ENCODE measurements at regions not wholly inside any gene's neighbourhood (a gene's known extent, or its start where the extent isn't known, plus 50 kb on each side); places are given as distances from the start of the nearest gene placed in this dataset.

DNA sequence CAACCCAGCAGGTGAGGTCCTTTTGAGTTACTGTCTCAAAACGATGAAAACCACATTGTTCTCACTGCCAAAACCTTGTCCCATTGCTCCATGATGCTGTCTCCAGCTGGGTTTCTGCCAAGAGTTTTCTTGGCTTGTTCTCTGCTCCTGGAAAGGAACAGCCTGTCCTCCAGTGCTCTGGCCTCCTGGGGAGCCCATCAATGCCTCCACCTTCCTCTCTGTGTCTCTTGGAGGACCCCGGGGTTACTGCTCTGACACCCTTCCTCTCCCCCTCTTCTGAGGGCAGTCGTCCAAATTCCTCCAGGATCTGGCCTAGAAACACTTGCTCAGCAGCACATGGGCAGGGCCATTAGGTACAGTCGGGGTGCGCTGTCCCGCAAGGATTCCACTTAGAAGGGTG is 63.9 kb upstream of the RGMA start:
- H3K27me3 Mint-ChIP-seq = peaks cover 3% of the 10 kb centered on the region
- H3K36me3 Mint-ChIP-seq (ENCODE audit: low read depth) = no peaks in the 10 kb centered on the region
- H3K4me1 Mint-ChIP-seq (ENCODE audit: low read depth) = peaks cover 12% of the 10 kb centered on the region
- no peak overlapping the region for H3K4me3 Mint-ChIP-seq
- H3K9me3 Mint-ChIP-seq = no peaks in the 10 kb centered on the region
- no peak overlapping the region for H3K27ac Mint-ChIP-seq

DNA sequence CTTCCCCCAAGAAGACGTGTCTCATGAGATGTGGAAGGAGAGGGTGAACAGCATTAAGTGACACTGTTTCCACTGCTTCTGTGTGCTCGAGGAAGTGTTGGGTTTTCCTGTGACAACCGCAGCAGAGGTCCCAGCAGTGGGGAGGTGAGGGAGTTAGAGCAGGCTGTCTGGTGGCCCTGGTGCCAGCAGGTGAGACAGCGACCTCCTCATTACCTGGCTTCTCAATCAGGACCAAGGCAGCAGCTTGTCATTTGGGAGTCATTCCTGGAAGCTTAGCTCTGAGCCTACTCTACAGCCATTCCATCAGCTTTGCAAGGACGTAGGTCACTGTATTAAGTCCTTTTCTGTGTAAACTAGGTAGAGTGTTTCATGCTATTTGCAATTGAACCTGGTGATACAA is 63.3 kb upstream of the RGMA start:
- Mint-ChIP-seq H3K4me1 (ENCODE audit: low read depth) (peaks cover 12% of the 10 kb centered on the region), H3K9me3 (no peaks in the 10 kb centered on the region), H3K27me3 (peaks cover 3% of the 10 kb centered on the region), H3K4me3 (no peak overlapping the region), H3K36me3 (ENCODE audit: low read depth) (no peaks in the 10 kb centered on the region), H3K27ac (no peak overlapping the region)

DNA sequence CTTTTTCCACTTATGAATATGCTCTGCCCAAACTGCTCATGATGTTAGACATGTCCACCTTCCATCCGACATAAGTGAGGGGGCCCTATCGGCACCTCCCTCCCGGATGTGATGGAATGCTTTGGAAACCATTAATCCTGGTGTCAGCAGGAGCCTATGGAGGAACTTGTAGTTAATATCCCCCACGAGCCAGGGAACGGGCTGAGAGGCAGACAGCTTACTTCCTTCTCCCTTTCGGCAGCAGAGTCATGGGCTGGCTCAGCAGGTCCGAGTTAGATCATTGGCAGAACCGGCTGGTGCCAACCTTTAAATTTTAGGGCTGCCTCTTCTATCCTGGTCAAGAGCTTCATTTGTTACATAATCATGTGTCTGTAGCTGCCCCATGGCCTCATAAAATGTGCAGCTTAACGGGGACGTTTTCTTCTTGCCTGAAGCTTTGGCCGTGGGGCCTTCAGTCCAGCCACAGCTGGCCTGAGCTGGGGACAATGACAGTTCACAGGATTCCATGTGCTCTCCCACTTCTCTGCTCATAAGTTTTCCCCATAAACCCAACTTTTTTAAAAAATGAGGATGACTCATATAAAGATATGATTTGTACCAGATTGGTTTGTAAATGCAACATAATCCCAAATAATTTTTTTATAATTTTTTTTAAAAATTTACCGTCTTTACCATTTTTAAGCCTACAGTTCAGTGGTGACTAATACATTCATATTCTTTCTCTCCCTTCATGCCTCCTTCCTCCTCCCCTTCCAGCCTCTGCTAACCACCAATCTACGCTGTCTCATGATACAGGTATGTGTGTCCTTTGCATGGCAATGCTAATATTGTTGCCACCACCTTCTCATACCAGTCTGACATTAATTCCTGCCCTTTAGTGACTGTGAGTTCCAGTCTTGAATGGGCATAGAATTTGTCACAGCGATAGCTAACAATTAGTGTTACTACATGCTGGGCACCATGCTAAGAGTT is 62.2 kb upstream of the RGMA start:
- H3K36me3 Mint-ChIP-seq (ENCODE audit: low read depth) = no peaks in the 10 kb centered on the region
- no peaks in the 10 kb centered on the region for H3K9me3 Mint-ChIP-seq
- no peak overlapping the region for H3K27ac Mint-ChIP-seq
- H3K4me3 Mint-ChIP-seq = no peak overlapping the region
- H3K27me3 Mint-ChIP-seq = peaks cover 3% of the 10 kb centered on the region
- H3K4me1 Mint-ChIP-seq (ENCODE audit: low read depth) = peaks cover 12% of the 10 kb centered on the region

DNA sequence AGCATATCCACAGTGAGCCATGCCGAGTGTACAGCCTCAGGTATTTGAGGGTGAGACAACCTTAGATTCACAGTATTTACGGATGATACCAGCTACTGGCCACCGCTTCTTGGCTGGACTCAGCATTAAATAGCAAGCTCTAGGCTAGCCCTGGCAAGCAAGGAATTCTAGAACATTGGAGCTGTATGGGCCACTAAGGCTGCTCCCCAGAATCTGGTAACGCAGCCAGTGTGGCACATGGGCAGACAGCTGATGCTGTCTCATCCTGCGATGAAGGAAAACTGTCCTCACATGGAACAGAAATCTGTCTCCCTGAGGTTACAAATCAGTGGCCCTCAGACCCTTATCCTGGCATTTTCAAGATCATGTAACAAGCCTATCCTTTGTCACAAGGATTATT is 57.6 kb upstream of the RGMA start:
- H3K36me3 Mint-ChIP-seq (ENCODE audit: low read depth) = no peaks in the 10 kb centered on the region
- H3K4me1 Mint-ChIP-seq (ENCODE audit: low read depth) = peaks cover 5% of the 10 kb centered on the region
- H3K9me3 Mint-ChIP-seq = no peaks in the 10 kb centered on the region
- no peak overlapping the region for H3K27ac Mint-ChIP-seq
- no peak overlapping the region for H3K4me3 Mint-ChIP-seq
- peaks cover 2% of the 10 kb centered on the region for H3K27me3 Mint-ChIP-seq

DNA sequence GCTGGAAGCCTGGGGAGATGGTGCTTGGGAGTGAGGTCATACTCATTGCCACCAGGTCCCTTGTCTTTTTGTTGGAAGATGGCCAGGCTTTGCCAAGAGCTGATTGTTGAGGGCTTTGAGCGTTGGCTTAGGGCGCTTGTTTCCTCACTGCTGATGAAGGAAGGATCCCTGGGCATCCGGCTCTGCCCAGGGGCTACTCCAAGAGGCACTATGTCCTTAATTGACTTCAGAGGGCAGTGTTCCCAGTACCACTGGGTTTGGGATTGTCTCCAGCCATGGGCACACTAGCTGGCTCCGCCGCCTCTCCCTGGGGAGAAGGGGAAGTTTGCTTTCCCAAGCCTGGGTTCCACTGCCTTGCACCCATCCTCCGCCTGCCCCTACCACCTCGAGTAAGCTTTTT is 57.2 kb upstream of the RGMA start:
- Mint-ChIP-seq H3K27me3 (no peaks in the 10 kb centered on the region), H3K4me3 (no peak overlapping the region), H3K4me1 (ENCODE audit: low read depth) (peaks cover 8% of the 10 kb centered on the region), H3K27ac (no peak overlapping the region), H3K36me3 (ENCODE audit: low read depth) (no peaks in the 10 kb centered on the region), H3K9me3 (no peaks in the 10 kb centered on the region)

DNA sequence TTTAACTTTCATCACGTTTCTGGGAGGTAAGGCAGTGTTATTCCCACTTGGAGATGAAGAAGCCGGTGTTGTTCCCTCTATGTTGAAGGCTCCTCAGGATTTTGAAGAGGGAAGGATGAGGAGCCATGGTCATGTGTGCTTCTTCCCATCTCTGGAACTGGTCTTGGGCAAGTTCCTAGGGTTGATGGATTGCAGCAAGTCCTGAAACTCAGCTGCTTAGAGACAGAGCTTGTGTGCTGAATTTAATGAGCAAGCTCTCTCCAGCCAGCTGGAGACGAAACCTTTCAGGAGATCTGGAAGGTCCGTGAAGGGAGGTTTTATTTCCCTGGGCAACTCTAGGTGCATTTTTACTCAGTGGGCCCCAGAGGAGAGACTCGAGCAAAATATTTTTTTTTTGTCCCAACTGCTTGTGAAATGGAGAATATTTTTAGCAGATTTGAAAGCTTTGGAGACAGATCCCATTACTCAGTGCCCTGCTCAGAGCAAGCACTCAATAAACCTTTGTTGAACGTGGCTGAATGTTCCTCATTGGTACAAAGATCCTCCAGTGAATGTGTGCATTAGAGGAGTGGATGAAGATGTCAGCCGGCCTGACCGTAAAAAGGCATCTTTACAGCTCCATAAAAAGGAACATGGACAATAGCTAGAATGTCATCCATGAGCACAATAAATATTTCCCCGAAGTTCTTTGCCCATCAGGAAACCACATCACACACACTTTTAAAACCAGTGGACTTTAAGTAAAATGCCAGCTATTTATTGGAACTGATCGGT is 55.6 kb upstream of the RGMA start:
- Mint-ChIP-seq H3K4me1 (ENCODE audit: low read depth) (peaks cover 17% of the 10 kb centered on the region), H3K9me3 (no peaks in the 10 kb centered on the region), H3K4me3 (no peak overlapping the region), H3K36me3 (ENCODE audit: low read depth) (no peaks in the 10 kb centered on the region), H3K27me3 (no peaks in the 10 kb centered on the region), H3K27ac (no peak overlapping the region)

DNA sequence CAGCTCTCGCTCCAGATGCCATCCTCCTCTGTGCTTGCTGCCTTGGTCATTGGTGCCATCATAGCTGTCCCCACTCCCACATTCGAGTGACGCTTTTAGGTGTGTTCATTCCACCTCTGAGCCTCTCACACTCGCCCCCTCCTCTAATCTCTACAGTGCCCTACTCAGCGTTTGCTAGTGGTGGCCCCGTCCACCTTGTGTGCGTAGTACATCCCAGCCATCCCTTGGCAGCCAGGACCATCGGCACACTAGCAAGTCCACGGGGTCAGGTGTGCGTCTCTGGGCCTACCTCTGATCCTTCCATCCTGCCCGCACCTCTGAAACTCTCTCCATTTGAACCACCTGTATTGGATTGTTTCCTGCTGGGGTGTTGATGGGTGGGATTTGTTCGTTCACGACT is 54.2 kb upstream of the RGMA start:
- no peak overlapping the region for H3K4me3 Mint-ChIP-seq
- no peaks in the 10 kb centered on the region for H3K27me3 Mint-ChIP-seq
- H3K36me3 Mint-ChIP-seq (ENCODE audit: low read depth) = no peaks in the 10 kb centered on the region
- H3K4me1 Mint-ChIP-seq (ENCODE audit: low read depth) = peaks cover 17% of the 10 kb centered on the region
- no peaks in the 10 kb centered on the region for H3K9me3 Mint-ChIP-seq
- no peak overlapping the region for H3K27ac Mint-ChIP-seq

DNA sequence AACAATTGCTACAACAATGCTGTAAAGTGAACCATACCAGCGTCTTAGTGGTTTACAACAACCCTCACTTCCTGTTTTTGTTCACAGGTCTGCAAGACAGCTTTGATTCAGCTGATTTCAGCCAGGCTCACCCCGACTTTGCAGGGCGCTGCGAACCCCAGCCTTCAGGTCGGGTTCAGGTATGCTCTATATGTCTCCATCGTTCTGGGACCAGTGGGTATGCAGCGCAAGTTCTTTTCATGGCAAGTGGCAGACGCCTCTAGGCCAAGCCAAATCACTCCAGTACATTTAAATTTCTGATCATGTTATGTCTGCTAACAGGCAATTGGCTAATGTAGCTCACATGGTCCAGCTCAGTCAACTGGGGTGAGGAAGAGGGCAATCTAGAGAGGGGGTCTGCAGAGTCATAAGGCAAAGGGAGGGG is 52.4 kb upstream of the RGMA start:
- no peaks in the 10 kb centered on the region for H3K36me3 Mint-ChIP-seq (ENCODE audit: low read depth)
- no peak overlapping the region for H3K4me3 Mint-ChIP-seq
- no peaks in the 10 kb centered on the region for H3K9me3 Mint-ChIP-seq
- no peak overlapping the region for H3K27ac Mint-ChIP-seq
- no peaks in the 10 kb centered on the region for H3K27me3 Mint-ChIP-seq
- peaks cover 17% of the 10 kb centered on the region for H3K4me1 Mint-ChIP-seq (ENCODE audit: low read depth)

DNA sequence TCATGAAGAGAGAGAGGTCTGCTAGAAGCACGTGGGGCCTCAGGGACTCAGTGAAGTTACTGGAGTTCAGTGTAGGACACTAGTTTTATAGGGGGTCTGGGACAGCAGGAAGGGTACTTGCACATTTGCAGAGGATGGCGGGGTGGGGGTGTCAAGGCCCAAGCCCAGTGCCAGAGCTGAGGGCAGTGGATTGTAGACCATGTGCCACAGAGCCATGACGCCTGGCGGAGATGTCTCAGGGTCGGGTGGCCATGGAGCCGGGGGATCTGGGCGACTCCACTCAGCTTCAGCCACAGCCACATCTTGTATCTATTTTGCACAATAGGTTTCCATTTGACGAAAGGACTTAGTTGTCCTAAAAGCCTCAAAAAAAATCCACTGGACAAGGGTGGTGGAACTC is 50.4 kb upstream of the RGMA start:
- no peaks in the 10 kb centered on the region for H3K27me3 Mint-ChIP-seq
- no peak overlapping the region for H3K27ac Mint-ChIP-seq
- no peak overlapping the region for H3K4me3 Mint-ChIP-seq

DNA sequence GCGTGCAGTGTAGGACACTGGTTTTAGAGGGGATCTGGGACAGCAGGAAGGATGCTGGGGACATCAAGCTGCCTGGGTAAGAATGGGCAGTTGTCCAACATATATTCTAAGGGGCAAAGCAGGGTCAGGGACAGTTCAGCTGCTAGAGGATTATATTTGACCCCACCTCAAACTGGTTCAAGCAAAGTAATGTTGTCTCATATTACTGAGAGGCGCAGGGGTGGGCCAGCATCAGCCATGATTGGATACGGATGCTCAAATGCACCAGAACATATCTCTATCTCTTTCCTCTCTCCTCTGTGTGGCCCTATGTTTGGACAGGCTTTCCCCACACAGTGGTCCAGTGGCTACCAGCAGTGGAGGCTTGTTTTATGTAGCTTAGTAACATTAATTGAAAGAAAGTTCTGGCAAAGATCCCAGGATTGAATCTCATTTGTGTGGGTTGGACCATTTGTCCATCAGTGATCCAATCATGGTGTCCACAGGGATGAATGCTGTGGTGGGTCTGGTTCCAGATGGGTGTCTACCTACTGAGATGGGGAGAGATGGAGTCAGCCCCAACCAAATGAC is 49.8 kb upstream of the RGMA start:
- H3K9me3 Mint-ChIP-seq = no peaks in the 10 kb centered on the region
- H3K36me3 Mint-ChIP-seq (ENCODE audit: low read depth) = no peaks in the 10 kb centered on the region
- H3K27me3 Mint-ChIP-seq = no peaks in the 10 kb centered on the region
- H3K27ac Mint-ChIP-seq = no peak overlapping the region
- H3K4me3 Mint-ChIP-seq = no peak overlapping the region
- peaks cover 17% of the 10 kb centered on the region for H3K4me1 Mint-ChIP-seq (ENCODE audit: low read depth)

More for the DNA sequence above, 50.4 kb upstream of the RGMA start:
- no peaks in the 10 kb centered on the region for H3K36me3 Mint-ChIP-seq (ENCODE audit: low read depth)
- H3K4me1 Mint-ChIP-seq (ENCODE audit: low read depth) = peaks cover 17% of the 10 kb centered on the region
- no peaks in the 10 kb centered on the region for H3K9me3 Mint-ChIP-seq

Data from stimulated activated naive CD8-positive, alpha-beta T cell treated with anti-CD3 and anti-CD28 coated beads, Interleukin-15, Interleukin-2, amounts not matched to agents 100 ng/mL and 50 ng/mL, for 24 hours (primary cell).